Middle frontal gyrus (tissue), 1 donor: ENCODE measurements at regions not wholly inside any gene's neighbourhood (a gene's known extent, or its start where the extent isn't known, plus 50 kb on each side); places are given as distances from the start of the nearest gene placed in this dataset.

Experiments used
- DNase-seq: peaks from one replicate; pipeline ENCODE4 v3.0.0-alpha.2; 2015; ENCODE audit warnings: low spot score; ENCODE audit errors: extremely low spot score

DNA sequence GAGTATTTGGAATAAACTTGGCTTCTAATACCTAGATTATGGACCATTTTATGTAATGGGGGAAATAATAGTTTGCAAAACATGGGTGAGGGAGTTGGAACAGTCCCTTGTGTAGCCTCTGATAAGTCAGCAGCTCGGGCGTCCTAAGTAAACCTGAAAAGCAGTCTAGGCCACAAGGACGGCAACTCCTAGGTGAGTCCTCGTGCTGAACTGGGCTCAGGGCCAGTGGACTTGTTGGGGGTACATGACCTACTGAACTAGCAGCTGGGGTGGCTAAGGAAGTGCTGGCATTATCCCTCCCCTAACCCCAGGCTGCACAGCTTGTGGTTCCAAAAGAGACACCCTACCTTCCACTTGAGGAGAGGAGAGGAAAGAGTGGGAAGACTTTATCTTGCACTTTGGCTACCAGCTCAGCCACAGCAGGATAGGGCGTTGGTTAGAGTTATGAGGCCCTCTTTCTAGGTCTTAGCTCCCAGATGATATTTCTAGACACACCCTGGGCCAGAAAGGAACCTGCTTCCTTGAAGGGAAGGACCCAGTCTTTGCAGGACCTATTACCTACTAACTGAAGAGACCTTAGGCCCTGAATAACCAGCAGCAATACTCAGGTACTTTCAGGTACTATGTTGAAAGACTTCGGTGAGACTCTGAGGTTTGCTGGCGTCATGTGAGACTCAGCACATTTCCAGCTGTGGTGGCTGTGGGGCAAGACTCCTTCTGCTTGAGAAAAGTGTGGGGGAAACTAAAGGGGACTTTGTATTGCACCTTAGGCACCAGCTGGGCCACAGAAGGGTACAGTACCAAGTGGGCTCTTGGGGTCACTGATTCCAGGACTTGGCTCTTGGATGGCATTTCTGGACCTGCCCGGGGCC is 71.0 kb downstream of the AQP4 start:
- DNase-seq, result no peak

DNA sequence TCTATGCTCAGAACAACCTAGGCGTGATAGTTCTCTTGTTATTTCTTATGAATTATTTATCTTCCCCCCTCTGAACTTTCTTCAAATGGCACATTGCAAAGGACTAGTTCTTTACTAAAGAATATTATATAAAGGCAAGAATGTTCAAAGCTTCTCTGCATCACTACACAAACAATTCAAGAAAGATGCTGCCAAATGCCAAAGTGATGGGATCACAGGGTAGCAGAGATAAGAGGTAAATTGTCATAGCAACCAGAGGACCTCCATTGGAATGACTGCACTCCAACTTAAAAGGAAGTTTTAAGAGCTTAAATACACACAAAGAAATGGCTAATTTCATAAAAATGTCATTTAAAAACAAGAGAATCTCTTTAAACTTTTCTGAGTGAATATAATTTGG is 72.8 kb downstream of the AQP4 start:
- no peak for DNase-seq

DNA sequence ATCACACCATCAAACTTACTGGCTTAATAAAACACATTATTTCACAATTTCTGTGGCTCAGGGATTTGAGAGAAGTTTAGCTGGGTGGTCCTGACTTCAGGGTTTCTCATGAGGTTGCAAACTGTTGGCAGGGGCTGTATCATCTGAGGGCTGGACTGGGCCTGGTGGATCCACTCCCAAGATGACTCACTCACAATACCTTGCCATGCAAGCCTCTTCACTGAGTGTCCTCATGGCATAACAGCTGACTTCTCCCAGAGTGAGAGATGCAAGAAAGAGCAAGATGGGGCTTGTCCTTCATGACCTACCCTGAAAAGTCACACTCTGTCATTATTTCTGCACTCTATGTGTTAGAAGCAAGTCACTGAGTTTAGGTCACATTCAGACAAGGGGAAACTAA is 73.8 kb downstream of the AQP4 start:
- DNase-seq, result no peak

DNA sequence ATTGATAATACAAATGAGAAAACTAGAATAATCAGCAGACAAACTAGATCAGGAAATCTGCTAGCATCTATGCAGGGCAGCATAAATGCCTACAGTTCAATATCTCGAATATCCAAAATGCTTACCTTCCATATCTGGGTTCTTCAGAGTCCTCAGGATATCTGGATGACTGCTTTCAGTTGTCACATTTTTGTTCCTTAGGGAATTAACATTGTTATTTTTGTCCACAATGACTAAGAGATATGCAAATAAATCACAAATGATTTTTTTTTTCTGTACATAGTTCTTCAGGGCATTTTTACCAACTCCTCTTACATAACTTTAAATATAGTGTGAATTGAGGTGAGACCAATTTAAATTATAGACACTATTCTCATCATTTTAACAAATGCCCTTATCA is 80.9 kb downstream of the AQP4 start:
- DNase-seq, result no peak

GRCh38 chr18:26783170-26783569 is 82.3 kb downstream of the AQP4 start:
- no peak for DNase-seq

DNA sequence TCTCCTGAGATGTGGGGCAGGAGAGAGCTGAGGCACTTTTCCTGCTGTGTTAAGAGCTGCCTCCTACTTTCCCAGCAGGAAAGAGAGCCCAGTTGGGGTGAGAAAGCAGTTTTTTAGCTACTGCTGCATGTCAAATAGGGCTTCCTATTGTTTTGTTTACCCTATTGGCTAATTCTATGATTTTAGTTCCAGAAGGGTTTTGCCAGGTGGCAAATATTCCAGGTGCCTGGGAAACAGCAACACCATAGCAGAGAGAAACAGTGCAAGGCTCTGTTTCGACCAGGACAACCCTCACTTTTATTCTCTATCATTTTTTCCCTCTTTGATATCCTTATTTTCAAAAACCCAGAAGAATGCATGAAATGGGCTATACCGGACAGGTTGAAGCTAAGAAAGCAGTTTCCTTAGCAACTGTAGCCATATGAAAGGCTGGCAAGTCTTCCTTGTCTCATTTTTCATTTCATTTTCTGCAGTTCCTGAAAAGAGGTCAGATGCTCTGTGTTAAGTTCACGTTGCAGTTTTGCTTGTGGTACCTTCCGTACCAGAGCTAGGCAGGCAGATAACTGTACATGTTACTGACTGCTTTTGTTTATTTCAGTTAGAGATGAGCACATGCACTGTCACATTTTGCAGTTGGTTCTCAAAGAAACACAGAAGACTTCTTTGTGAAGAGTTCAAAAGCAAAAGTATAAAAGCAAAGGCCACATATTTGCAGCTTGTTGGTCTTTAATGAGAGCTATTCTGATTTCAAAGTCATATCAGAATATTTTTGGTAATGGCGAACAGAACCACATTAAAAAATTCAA is 84.8 kb downstream of the AQP4 start:
- DNase-seq, result no peak

DNA sequence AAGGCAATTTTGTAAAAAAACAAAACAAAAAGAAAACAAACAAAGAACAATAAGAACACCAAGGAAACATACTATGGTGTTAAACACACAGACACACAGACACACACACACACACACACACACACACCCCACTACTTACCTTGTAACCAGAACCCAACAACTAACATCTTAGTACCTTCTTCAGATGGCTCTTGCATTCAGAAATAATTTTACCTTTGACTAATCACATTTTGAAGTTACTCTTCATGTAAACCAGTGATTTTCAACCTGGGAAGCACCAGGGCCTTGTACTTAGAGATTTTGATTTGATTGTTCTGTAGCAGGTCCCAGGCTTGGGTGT is 87.5 kb downstream of the AQP4 start:
- DNase-seq, result no peak

DNA sequence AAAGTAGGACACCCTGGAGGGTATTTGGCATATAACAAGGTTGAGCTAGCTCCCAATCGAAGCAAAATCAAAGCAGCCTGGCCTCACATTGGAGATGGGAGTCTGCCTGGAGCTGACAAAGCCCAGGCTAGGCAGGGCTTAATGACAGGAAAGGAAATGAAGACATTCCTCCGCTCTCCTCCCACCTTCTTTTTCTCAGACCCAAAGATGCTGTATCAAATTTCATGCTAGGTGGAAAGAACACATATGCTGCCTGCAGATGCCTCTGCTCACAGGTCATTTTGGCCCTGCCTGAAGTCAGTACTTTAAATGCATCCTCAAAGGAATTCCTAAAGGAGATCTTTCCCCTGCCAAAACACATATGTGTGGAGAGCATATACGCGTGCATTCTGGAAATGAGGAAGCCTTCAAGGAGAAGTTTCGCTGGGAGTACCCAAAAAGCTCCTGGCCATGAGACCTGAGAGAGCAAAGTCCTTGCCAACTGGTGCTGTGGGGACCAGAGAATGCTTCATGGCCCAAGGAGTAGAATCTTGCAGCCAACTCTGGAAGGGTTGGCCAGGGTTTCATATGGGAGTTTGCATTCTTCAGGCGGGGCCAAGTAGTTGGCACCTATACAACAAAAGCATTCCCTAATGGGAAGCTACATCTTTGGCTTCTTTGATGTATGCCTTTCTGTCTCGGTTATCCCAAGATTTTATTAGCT is 88.0 kb downstream of the AQP4 start:
- no peak for DNase-seq

GRCh38 chr18:26772691-26773090 is 92.8 kb downstream of the AQP4 start:
- DNase-seq, result no peak

GRCh38 chr18:26771524-26771923 is 94.0 kb downstream of the AQP4 start:
- no peak for DNase-seq

- DNase-seq, result no peak
Measured at GRCh38 chr18:26768385-26768784, 97.1 kb downstream of the AQP4 start.

DNA sequence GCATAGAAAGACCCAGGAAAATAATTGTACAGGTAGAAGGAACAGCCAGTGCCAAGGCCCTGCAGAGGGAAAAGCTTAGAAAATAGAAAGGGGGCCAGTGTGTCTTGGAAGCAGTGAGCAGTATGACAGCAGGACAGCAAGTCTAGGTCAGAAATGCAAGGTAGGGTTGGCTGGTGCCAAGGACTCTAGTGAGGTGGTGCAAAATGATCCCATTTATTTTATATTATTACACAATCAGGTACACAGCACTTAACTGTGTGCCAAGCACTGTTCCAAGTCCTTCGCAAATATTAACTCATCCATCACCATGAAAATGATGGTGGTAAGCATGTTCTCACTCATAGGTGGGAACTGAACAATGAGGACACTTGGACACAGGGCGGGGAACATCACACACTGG is 100.0 kb downstream of the AQP4 start:
- DNase-seq, result no peak

- DNase-seq, result no peak
Measured at GRCh38 chr18:26764586-26764985, 100.9 kb downstream of the AQP4 start.

DNA sequence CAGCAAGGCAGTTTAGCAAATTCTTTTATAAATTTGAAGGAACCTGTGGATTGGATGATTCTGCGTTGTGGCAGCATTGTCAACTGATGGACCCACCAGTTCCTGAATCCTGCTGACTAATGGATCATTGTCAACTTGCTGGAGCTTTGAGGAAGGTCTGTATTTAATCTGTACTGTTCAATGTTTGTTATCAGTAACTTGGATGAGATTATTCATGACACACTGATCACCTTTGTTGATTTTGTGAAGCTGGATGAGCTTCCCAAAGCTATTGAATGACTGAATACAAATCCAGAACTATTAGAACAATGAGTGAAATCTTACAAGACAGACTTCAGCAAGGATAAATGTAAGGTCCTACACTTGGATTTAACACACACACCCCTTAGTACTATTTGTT is 101.3 kb downstream of the AQP4 start:
- DNase-seq, result no peak

GRCh38 chr18:26763446-26764110 is 101.9 kb downstream of the AQP4 start:
- DNase-seq, result no peak

DNA sequence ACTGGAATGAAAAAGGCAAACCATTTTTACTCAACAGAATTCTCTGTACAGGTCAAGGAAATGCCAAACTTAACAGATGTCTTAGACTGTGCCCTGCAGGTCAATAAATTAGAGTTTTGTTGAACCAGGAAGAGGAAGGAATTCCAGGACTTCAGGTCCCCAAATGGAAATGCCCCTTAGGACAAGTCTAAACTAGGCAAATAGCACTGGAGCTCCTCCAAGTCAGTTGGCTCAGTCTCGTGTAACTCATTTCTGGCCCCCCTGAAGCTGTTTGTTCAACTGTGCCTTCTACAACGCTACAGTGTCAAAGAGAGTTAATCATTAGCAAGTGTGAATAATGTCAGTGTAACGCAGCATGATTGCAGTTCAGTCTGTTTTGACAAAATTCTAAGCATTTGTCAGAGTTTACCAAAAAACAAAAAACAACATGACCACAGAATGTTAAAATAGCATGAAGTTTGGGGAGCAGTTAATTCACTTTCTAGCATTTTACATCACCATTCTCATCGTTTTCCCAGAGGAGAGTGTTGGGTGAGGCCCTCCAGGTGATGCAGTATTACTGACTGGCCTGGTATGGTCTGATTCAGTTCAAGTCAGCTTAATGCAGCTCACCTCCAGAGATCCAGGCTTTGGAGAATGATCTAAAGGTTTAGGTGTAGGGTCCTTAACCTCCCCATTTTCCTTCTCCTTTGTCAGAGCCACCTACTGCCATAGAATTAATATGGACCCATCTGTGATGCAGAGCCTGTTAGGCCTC is 108.1 kb downstream of the AQP4 start:
- no peak for DNase-seq

DNA sequence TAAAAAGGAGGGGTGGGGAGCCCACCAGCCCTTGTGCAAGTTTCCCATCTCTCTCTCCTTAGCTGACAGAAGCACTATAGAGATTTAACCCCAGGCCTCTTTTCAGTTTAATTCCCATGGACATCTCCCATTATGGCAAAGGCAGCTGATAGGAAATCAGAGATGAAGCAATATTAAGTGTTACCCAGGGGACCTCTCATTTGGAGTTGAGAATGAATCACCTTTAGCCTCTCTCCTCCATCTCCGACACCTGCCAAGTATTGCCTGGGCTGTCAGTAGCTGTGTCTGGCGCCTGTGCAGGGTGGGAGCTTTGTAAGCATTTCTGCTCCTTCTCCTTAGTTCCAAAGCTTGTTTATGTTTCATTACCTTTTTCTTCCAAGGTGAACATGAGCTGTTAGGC is 109.0 kb downstream of the AQP4 start:
- DNase-seq, result no peak

- no peak for DNase-seq
Measured at GRCh38 chr18:26746826-26747475, 118.6 kb downstream of the AQP4 start.

GRCh38 chr18:26746398-26746797 is 119.1 kb downstream of the AQP4 start:
- DNase-seq, result no peak
